Body of pancreas (tissue), 4 donors: ENCODE measurements at regions not wholly inside any gene's neighbourhood (a gene's known extent, or its start where the extent isn't known, plus 50 kb on each side); places are given as distances from the start of the nearest gene placed in this dataset.

ENCODE experiments used
- ATAC-seq: fragments of 150-250 bp; one replicate; pipeline ENCODE4 v1.9.1; 2016
- DNase-seq, 4 donors: peaks; one replicate each; pipeline ENCODE4 v3.0.0-alpha.2; 2019
- H3K27ac ChIP-seq, 4 donors: fragments of 200-600 bp; sonication (generic); 1 replicate in 3 of 4; 2 replicates in 1 of 4; pipeline versions ENCODE4 v1.5.1 to v1.6.1; 2016 to 2019; ENCODE audit warnings: mild to moderate bottlenecking in 1 of 4, mixed read lengths in 1 of 4, moderate library complexity in 1 of 4
- H3K27me3 ChIP-seq, 2 donors: fragments of 200-600 bp; sonication (generic); one replicate each; pipeline ENCODE4 v1.6.0; 2016; ENCODE audit warnings: mild to moderate bottlenecking in 1 of 2
- H3K36me3 ChIP-seq, 2 donors: fragments of 200-600 bp; sonication (generic); replicated peaks in 1 of 2; 2 replicates each; pipeline ENCODE4 v1.5.1; 2016; ENCODE audit warnings: low read depth in 2 of 2; ENCODE audit not compliant: insufficient read depth in 1 of 2
- H3K4me1 ChIP-seq: fragments of 200-600 bp; sonication (generic); one replicate; pipeline ENCODE4 v1.6.0; 2016
- H3K4me3 ChIP-seq, 2 donors: fragments of 200-600 bp; sonication (generic); 1 replicate in 1 of 2; 2 replicates in 1 of 2; pipeline ENCODE4 v1.5.1; 2016 to 2019
- H3K9me3 ChIP-seq, 3 donors: fragments of 200-600 bp; sonication (generic); 1 replicate in 2 of 3; 2 replicates in 1 of 3; pipeline ENCODE4 v1.5.1; 2016
- POLR2A ChIP-seq, 3 donors: fragments of 450-650 bp; IDR thresholded peaks; one replicate each; pipeline ENCODE4 v1.6.1; 2016; ENCODE audit warnings: antibody characterized with exemption in 3 of 3, mild to moderate bottlenecking in 2 of 3
- WGBS, 2 donors: methylation state at CpG; one replicate each; pipeline ENCODE4 v1.1.5; 2017; 5-methylcytosine and 5-hydroxymethylcytosine counted together
- intact Hi-C: fragments of 100-400 bp; cut with DNase I; formaldehyde crosslinking; loops from one replicate; pipeline ENCODE4 v1.15.1; 2023
- TF ChIP-seq, protein P1 (sequence below), 7 experiments: fragments of 450-650 bp in 4 of 7; fragments of 200-600 bp in 3 of 7; sonication (generic) in 3 of 7; IDR thresholded peaks; one replicate each; pipeline ENCODE4 v1.5.1; 2016 to 2019; ENCODE audit warnings: antibody characterized with exemption in 7 of 7

DNA sequence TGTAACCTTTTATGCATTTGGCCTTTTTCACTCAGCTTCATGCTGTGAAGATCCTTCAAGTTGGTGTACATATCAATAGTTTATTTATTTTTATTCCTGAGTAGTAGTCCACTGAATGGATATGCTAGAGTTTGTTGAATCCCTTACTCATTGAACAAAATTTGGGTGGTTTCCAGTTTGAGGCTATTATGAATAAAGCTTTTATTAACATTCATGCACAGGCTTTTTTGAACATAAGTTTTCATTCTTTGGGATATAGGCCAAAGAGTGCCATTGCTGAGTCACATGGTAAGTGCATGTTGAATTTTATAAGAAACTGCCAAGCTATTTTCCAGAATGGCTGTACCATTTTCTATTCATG is 59.5 kb upstream of the CAPRIN2 start:
- ATAC-seq (no peak), DNase-seq (no peak)
- Histone ChIP-seq H3K4me3 (no peak overlapping the region), H3K9me3 (no peaks in the 10 kb centered on the region), H3K27ac (no peak overlapping the region), H3K4me1 (no peaks in the 10 kb centered on the region), H3K36me3 (no peaks in the 10 kb centered on the region), H3K27me3 (no peaks in the 10 kb centered on the region)
- intact Hi-C loops, result no loop called here
- TF ChIP-seq, protein P1, sequence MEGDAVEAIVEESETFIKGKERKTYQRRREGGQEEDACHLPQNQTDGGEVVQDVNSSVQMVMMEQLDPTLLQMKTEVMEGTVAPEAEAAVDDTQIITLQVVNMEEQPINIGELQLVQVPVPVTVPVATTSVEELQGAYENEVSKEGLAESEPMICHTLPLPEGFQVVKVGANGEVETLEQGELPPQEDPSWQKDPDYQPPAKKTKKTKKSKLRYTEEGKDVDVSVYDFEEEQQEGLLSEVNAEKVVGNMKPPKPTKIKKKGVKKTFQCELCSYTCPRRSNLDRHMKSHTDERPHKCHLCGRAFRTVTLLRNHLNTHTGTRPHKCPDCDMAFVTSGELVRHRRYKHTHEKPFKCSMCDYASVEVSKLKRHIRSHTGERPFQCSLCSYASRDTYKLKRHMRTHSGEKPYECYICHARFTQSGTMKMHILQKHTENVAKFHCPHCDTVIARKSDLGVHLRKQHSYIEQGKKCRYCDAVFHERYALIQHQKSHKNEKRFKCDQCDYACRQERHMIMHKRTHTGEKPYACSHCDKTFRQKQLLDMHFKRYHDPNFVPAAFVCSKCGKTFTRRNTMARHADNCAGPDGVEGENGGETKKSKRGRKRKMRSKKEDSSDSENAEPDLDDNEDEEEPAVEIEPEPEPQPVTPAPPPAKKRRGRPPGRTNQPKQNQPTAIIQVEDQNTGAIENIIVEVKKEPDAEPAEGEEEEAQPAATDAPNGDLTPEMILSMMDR (IDR thresholded peaks at IDR 0.05), result no peak
- TF ChIP-seq POLR2A (IDR thresholded peaks at IDR 0.05), result no peak

DNA sequence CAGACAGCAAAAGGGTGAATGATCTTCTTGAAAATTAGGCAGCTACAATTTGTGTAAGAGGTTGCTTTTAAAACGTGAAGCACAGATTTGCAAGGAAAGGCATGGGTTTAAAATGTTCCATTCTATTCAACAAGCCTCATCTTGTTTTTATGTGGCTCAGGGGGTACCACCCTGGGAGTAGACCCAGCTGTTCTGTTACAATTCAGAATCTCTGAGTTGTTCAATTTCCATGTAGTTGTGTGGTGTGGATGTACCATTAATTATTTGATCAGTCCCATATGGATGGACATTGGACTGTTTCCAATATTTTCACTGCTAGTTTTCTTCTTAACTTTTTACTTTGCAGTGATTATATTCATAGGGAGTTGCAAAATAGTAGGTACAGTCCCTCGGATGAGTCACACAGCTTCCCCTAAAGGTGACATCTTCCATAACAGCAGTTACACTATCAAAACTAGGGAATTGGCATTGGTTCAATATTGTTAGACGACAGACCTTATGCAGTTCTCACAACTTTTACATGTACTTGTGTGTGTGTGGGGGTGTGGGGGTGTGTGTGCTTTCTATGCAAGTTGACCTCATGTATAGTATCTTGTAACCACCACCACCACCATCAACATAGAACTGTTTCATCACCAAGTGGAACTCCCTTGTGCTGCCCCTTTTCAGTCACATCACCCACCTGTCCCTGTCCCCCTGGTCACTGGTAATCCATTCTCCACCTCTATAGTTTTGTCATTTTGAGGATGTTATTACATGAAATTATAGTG is 59.0 kb upstream of the CAPRIN2 start:
- TF ChIP-seq, protein P1 (IDR thresholded peaks at IDR 0.05), result no peak
- TF ChIP-seq POLR2A (IDR thresholded peaks at IDR 0.05), result no peak
- H3K27me3 ChIP-seq, result no peaks in the 10 kb centered on the region
- DNase-seq, result no peak
- intact Hi-C loops, result no loop called here
- no peak for ATAC-seq
- no peak overlapping the region for H3K4me3 ChIP-seq
- no peak overlapping the region for H3K27ac ChIP-seq
- H3K4me1 ChIP-seq, result no peaks in the 10 kb centered on the region
- H3K36me3 ChIP-seq, result no peaks in the 10 kb centered on the region
- 39 to 48% methylated on average over 3 of the region's 3 CpGs for WGBS, 2 donors
- no peaks in the 10 kb centered on the region for H3K9me3 ChIP-seq

DNA sequence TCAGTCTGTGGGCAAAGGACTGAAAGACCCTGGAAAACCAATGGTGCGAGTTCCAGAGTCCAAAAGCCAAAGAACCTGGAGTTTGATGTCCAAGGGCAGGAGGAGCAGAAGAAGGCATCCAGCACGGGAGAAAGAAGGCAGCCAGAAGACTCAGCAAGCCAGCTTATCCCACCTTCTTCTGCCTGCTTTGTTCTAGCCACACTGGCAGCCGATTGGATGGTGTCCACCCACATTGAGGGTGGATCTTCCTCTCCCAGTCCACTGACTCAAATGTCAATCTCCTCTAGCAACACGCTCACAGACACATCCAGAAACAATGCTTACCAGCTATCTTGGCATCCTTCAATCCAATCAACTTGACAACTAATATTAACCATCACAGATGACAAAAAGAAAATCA is 57.2 kb upstream of the CAPRIN2 start:
- 49 to 69% methylated on average over 4 of the region's 4 CpGs for WGBS, 2 donors
- intact Hi-C loops, result no loop called here

GRCh38 chr12:30810918-30811317 is 56.2 kb upstream of the CAPRIN2 start:
- ATAC-seq, result no peak
- intact Hi-C loops, result no loop called here
- no peak for DNase-seq
- 84% methylated on average over 2 of the region's 2 CpGs for WGBS, 2 donors
- TF ChIP-seq, protein P1 (IDR thresholded peaks at IDR 0.05), result no peak
- no peak for TF ChIP-seq POLR2A (IDR thresholded peaks at IDR 0.05)
- Histone ChIP-seq H3K9me3 (no peaks in the 10 kb centered on the region), H3K36me3 (no peaks in the 10 kb centered on the region), H3K4me3 (no peak overlapping the region), H3K4me1 (peaks cover 4% of the 10 kb centered on the region), H3K27ac (no peak overlapping the region), H3K27me3 (no peaks in the 10 kb centered on the region)

More for the DNA sequence above, 57.2 kb upstream of the CAPRIN2 start:
- Histone ChIP-seq H3K36me3 (no peaks in the 10 kb centered on the region), H3K4me3 (no peak overlapping the region), H3K9me3 (no peaks in the 10 kb centered on the region), H3K4me1 (peaks cover 4% of the 10 kb centered on the region), H3K27ac (no peak overlapping the region), H3K27me3 (no peaks in the 10 kb centered on the region)
- no peak for DNase-seq
- no peak for TF ChIP-seq POLR2A (IDR thresholded peaks at IDR 0.05)
- TF ChIP-seq, protein P1 (IDR thresholded peaks at IDR 0.05), result no peak
- no peak for ATAC-seq

DNA sequence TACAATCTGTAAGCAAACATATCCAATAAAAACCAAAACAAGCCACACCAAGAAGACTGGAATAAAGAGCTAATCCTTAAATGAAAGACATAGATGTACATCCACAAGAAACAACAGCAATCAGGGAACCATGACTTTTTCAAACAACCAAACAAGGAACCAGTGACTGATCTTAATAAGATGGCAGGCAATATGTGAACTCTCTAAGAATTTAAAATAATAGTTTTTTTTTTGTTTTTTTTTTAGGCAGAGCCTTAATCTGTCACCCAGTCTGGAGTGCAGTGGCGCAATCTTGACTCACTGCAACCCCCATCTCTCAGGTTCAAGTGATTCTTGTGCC is 52.9 kb upstream of the CAPRIN2 start:
- WGBS, 2 donors, result 29 to 43% methylated on average over 1 of the region's 1 CpG
- Histone ChIP-seq H3K36me3 (no peaks in the 10 kb centered on the region), H3K27ac (no peak overlapping the region), H3K4me1 (peaks cover 4% of the 10 kb centered on the region), H3K4me3 (no peak overlapping the region), H3K27me3 (no peaks in the 10 kb centered on the region), H3K9me3 (no peaks in the 10 kb centered on the region)
- no peak for DNase-seq
- TF ChIP-seq, protein P1 (IDR thresholded peaks at IDR 0.05), result no peak
- no peak for TF ChIP-seq POLR2A (IDR thresholded peaks at IDR 0.05)
- ATAC-seq, result no peak
- intact Hi-C loops, result loop anchor here (10.0 kb wide), 1 partner anchor 1283 kb away; no protein-coding TSS in a partner anchor
